ENCODE measurements at regions not wholly inside any gene's neighbourhood (a gene's known extent, or its start where the extent isn't known, plus 50 kb on each side); places are given as distances from the start of the nearest gene placed in this dataset.

DNA sequence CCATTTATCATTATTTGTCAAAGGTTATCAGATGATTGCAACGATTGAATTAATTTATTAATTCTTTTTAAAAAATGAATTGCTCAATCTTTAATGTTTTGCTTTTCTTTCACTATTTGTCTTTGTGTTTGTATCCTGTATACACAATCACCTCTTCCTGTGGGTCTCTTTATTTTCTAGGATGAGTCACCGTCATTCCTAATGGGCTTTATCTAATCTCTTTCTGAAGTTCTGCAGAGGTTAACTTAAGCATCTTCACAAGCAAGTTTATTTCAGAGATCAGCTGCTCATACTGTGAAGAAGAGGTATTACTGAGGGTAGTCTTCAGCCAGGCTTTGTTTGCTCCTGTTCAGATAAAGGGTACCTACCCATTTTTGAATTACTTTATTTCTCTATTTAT lies 323.9 kb downstream of the NNT start:
- no peak for TF ChIP-seq POLR2A (IDR thresholded peaks at IDR 0.05)
- TF ChIP-seq CTCF (IDR thresholded peaks at IDR 0.05) = no peak
